HG03196 (cell line): ENCODE measurements at regions not wholly inside any gene's neighbourhood (a gene's known extent, or its start where the extent isn't known, plus 50 kb on each side); places are given as distances from the start of the nearest gene placed in this dataset.
"Not testable (repeated sequence)": the region's sequence is repeated elsewhere in the genome, so short reads cannot be mapped to it uniquely, and the experiment has no call there.

ENCODE experiments used
- ATAC-seq: cut with Tn5 transposase; IDR thresholded peaks from one replicate; pipeline ENCODE4 v1.9.1; 2021; ENCODE audit not compliant: unreplicated experiment

GRCh38 chr9:104269996-104270963 lies 176.2 kb downstream of the SMC2 start:
- no peak for ATAC-seq

- ATAC-seq = no peak
Measured at GRCh38 chr9:104276709-104277245, 182.7 kb downstream of the SMC2 start.

- no peak for ATAC-seq
Measured at GRCh38 chr9:104278929-104279496, 184.9 kb downstream of the SMC2 start.

- ATAC-seq = no peak
Measured at GRCh38 chr9:104279535-104280177, 185.5 kb downstream of the SMC2 start.

GRCh38 chr9:104280178-104280560 lies 186.1 kb downstream of the SMC2 start:
- ATAC-seq = no peak

- ATAC-seq = no peak
Measured at GRCh38 chr9:104280711-104281110, 186.6 kb downstream of the SMC2 start.

- ATAC-seq = no peak
Measured at GRCh38 chr9:104286187-104286586, 192.1 kb downstream of the SMC2 start.

- ATAC-seq = no peak
Measured at GRCh38 chr9:104286799-104287198, 192.7 kb downstream of the SMC2 start.

GRCh38 chr9:104287253-104287878 lies 193.3 kb downstream of the SMC2 start:
- no peak for ATAC-seq

- no peak for ATAC-seq
Measured at GRCh38 chr9:104293877-104294276, 199.8 kb downstream of the SMC2 start.

- ATAC-seq = no peak
Measured at GRCh38 chr9:104300124-104300523, 203.9 kb upstream of the OR13F1 start.

- no peak for ATAC-seq
Measured at GRCh38 chr9:104301755-104302154, 202.3 kb upstream of the OR13F1 start.

GRCh38 chr9:104302775-104303174 lies 201.3 kb upstream of the OR13F1 start:
- ATAC-seq = no peak

GRCh38 chr9:104304925-104305324 lies 199.1 kb upstream of the OR13F1 start:
- no peak for ATAC-seq

GRCh38 chr9:104313396-104314110 lies 190.5 kb upstream of the OR13F1 start:
- ATAC-seq = no peak

- not testable (repeated sequence) for ATAC-seq
Measured at GRCh38 chr9:104316201-104317009, 187.7 kb upstream of the OR13F1 start.

GRCh38 chr9:104319198-104319597 lies 184.9 kb upstream of the OR13F1 start:
- no peak for ATAC-seq

GRCh38 chr9:104319685-104320084 lies 184.4 kb upstream of the OR13F1 start:
- no peak for ATAC-seq

GRCh38 chr9:104322596-104322995 lies 181.5 kb upstream of the OR13F1 start:
- ATAC-seq = no peak
